ENCODE measurements at regions not wholly inside any gene's neighbourhood (a gene's known extent, or its start where the extent isn't known, plus 50 kb on each side); places are given as distances from the start of the nearest gene placed in this dataset.

DNA sequence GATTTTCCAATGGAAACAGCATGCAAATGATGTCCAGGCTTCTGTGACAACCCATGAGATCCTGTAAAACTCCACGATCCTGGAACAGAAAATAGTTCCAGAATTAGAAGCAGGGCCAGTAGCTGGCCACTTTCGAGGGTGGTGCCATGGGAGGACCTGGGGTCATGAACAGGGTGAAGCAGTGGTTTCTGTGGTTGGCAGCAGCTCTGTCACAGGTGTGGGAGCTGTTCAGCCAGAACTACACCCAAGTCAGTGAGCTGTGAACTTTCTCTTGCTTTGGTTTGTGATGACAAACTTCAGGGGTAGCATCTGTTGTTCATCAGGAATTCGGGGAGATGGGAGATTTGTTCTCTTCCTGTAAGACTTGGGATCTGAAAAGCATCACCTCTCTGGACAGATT is 314.4 kb upstream of the NT5C1B start:
- Mint-ChIP-seq H3K27me3 (no peaks in the 10 kb centered on the region), H3K27ac (no peak overlapping the region), H3K9me3 (peaks cover 2% of the 10 kb centered on the region), H3K36me3 (no peaks in the 10 kb centered on the region), H3K4me1 (no peaks in the 10 kb centered on the region), H3K4me3 (no peak overlapping the region)
- no peak for ATAC-seq (ENCODE audit: low read depth)
- POLR2A ChIA-PET: no interaction called here
- DNase-seq: no peak

- POLR2A ChIA-PET: no interaction called here
- no peaks in the 10 kb centered on the region for H3K4me1 Mint-ChIP-seq
- DNase-seq: no peak
- H3K36me3 Mint-ChIP-seq: no peaks in the 10 kb centered on the region
- no peak overlapping the region for H3K4me3 Mint-ChIP-seq
- H3K9me3 Mint-ChIP-seq: no peaks in the 10 kb centered on the region
- H3K27me3 Mint-ChIP-seq: no peaks in the 10 kb centered on the region
- no peak for ATAC-seq (ENCODE audit: low read depth)
- no peak overlapping the region for H3K27ac Mint-ChIP-seq
Observed at GRCh38 chr2:18901242-18901641, 311.9 kb upstream of the NT5C1B start.

DNA sequence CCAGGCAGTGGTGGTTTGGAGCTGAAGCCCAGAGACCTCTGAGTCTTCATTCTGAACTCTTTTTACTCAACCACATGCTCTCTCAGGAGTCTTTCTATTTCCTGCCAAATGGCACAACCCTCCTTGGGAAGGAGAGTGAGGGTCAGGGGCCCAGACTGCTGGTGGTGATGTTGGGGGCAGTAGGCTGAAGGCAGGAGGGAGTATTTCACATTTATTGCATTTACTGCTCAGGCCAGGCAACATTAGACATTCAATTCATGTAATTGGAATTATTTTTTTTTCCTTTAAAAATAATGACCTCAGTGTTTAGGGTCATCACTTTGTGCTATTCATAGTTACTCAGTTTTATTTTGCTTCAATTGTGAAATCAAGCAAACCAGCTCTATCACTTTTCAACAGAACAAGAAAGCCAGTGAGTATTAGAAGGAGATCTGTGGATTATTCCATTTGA is 311.3 kb upstream of the NT5C1B start:
- no peak for ATAC-seq (ENCODE audit: low read depth)
- H3K9me3 Mint-ChIP-seq: peaks cover under 1% of the 10 kb centered on the region
- H3K27me3 Mint-ChIP-seq: no peaks in the 10 kb centered on the region
- no peak for DNase-seq
- no peak overlapping the region for H3K27ac Mint-ChIP-seq
- no peaks in the 10 kb centered on the region for H3K36me3 Mint-ChIP-seq
- POLR2A ChIA-PET: no interaction called here
- no peak overlapping the region for H3K4me3 Mint-ChIP-seq
- H3K4me1 Mint-ChIP-seq: no peaks in the 10 kb centered on the region

DNA sequence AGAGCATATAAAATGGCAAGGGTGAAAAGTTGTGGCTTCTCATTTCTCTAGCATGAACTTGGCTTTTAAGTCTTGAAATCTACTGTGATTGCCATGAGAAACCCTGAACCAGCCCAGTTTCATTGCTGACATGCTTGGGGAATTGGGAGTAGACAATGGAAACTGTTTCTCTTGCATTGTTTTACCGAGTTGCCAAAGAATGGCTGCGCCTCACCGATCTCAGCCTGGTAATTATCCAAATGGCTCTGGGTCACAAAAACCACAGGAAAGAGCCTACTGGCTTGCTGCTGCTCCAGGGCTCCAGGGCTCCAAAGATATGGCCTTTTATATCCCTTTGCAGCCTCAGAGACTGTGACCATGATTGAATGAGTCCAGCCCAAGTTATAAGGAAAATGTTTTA is 310.4 kb upstream of the NT5C1B start:
- no peaks in the 10 kb centered on the region for H3K36me3 Mint-ChIP-seq
- DNase-seq: no peak
- H3K27ac Mint-ChIP-seq: no peak overlapping the region
- POLR2A ChIA-PET: no interaction called here
- H3K4me3 Mint-ChIP-seq: no peak overlapping the region
- peaks cover 1% of the 10 kb centered on the region for H3K9me3 Mint-ChIP-seq
- ATAC-seq (ENCODE audit: low read depth): no peak
- H3K27me3 Mint-ChIP-seq: no peaks in the 10 kb centered on the region
- no peaks in the 10 kb centered on the region for H3K4me1 Mint-ChIP-seq

DNA sequence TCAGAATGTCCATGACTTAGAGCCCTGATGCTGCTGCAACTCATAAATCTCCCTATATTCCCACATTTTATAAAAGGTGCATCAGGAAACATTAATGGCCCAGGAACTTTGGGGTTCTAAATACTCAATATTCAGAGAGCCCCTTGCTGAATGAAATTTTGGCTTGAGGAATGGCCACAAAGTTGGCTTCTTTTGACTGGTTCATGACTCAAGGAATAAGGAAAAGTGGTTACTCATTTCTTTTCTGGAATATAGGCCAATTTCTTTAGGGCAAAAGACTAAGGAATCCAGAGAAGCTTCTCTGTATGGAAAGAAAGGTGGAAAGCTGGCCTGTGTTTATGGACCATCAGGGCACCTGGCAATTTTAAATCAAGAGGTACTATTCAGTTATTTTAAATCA is 308.9 kb upstream of the NT5C1B start:
- DNase-seq (no peak), ATAC-seq (ENCODE audit: low read depth) (no peak)
- POLR2A ChIA-PET: no interaction called here
- peaks cover 1% of the 10 kb centered on the region for H3K9me3 Mint-ChIP-seq
- H3K4me3 Mint-ChIP-seq: no peak overlapping the region
- H3K27me3 Mint-ChIP-seq: no peaks in the 10 kb centered on the region
- no peaks in the 10 kb centered on the region for H3K4me1 Mint-ChIP-seq
- no peaks in the 10 kb centered on the region for H3K36me3 Mint-ChIP-seq
- H3K27ac Mint-ChIP-seq: no peak overlapping the region

- no peak for ATAC-seq (ENCODE audit: low read depth)
- Mint-ChIP-seq H3K4me3 (no peak overlapping the region), H3K27ac (no peak overlapping the region), H3K36me3 (no peaks in the 10 kb centered on the region), H3K27me3 (no peaks in the 10 kb centered on the region), H3K4me1 (no peaks in the 10 kb centered on the region), H3K9me3 (peaks cover 1% of the 10 kb centered on the region)
- POLR2A ChIA-PET: no interaction called here
- no peak for DNase-seq
Observed at GRCh38 chr2:18896125-18896764, 306.9 kb upstream of the NT5C1B start.

GRCh38 chr2:18891600-18892345 is 302.4 kb upstream of the NT5C1B start:
- Mint-ChIP-seq H3K4me3 (no peak overlapping the region), H3K27me3 (no peaks in the 10 kb centered on the region), H3K9me3 (peaks cover 3% of the 10 kb centered on the region), H3K27ac (no peak overlapping the region), H3K4me1 (no peaks in the 10 kb centered on the region), H3K36me3 (no peaks in the 10 kb centered on the region)
- ATAC-seq (ENCODE audit: low read depth) (no peak), DNase-seq (no peak)
- POLR2A ChIA-PET: no interaction called here

DNA sequence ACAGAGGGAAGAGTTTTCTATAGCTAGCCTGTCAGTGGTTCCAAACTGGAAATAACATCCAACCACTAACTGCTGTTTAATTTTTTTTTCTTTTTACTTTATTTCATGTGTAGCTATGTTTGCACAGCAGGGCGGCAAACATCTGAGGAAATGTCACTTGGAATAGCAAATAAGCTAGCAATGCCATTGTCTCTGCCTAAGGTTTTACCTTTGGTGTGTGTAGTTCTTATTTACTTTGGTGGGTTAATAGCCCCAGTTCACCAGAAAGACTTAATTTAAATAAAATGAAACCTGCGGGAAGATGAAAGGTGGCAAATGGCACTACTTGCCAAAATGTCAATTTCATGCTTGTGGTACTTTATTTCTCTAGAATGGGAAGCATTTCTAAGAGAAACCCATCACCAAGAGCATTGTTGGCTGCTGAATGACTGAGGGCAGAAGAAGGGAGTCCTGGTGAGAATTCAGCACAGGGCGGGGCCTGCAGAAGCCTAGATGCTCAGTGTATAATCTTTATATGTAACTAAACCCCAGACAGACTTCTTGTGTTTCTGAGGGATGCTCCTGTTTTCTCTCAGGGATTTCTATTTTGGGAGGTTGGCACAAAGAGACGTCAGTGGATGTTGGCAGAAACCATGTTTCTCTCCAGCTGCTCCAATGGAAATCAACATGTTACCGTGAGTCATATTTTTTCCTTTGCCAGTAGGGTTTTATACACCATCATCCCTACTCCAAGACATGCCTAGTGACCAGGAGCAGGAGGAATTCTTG is 300.4 kb upstream of the NT5C1B start:
- ATAC-seq (ENCODE audit: low read depth) (no peak), DNase-seq (no peak)
- Mint-ChIP-seq H3K36me3 (no peaks in the 10 kb centered on the region), H3K4me1 (no peaks in the 10 kb centered on the region), H3K27me3 (no peaks in the 10 kb centered on the region), H3K9me3 (peaks cover 1% of the 10 kb centered on the region), H3K4me3 (no peak overlapping the region), H3K27ac (no peak overlapping the region)
- POLR2A ChIA-PET: no interaction called here

DNA sequence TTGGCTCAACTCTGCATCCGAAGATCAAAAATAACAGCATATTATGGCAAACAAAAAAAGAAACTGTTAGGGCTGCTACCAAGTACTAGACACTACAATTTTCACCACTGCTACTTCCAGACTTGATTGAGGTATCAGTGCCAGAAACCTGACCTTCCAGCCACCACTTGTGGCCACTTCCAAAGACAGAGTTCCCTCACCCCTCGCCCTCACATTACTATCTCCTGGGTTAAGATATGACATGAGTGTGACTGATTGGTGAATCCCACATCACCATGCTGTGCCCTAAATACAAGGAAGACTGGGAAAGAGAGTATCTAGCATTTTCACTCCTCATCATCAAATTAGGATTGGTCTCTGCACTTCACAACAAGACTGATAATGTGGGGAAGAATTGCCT is 296.1 kb upstream of the NT5C1B start:
- POLR2A ChIA-PET: no interaction called here
- Mint-ChIP-seq H3K27me3 (no peaks in the 10 kb centered on the region), H3K36me3 (no peaks in the 10 kb centered on the region)

DNA sequence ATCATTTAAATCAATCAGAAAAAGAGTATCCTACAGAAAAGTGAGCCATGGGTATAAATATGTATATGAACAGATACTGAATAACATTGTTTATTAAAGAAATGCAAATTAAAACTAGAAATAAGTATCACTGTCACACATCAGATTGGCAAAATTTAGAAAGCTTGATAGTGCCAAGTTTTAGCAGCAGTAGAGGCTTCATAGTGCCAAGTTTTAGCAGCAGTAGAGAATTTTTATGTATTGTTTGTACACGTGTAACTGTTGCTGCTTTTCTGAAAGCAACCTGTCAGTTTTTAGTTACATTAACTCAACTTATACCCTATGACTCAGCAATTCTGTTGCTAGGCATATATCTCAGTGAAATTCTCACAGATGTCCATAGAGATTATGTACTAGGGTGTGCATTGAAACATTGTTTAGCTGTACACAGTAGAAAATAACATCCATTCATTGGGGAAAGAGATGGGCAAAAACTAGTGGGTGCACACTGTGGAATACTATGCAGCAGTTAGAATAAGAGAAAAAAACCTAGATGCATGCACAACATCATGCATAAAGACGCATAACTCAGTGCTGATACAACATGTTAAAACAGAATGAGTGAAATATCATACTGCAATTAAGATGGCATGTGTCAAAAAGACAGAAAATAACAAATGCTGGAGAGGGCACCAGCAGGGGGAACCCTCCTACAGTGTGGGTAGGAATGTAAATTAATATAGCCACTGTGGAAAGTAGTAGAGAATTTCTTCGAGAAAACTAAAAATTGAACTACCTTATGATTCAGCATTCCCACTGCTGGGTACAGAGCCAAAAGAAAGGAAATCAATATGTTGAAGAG is 294.5 kb upstream of the NT5C1B start:
- POLR2A ChIA-PET: no interaction called here
- no peaks in the 10 kb centered on the region for H3K36me3 Mint-ChIP-seq
- no peaks in the 10 kb centered on the region for H3K27me3 Mint-ChIP-seq
- ATAC-seq (ENCODE audit: low read depth): no peak
- no peak for DNase-seq
- H3K27ac Mint-ChIP-seq: no peak overlapping the region
- H3K9me3 Mint-ChIP-seq: no peaks in the 10 kb centered on the region
- H3K4me1 Mint-ChIP-seq: no peaks in the 10 kb centered on the region
- H3K4me3 Mint-ChIP-seq: no peak overlapping the region

More for the DNA sequence above, 296.1 kb upstream of the NT5C1B start:
- H3K9me3 Mint-ChIP-seq: no peaks in the 10 kb centered on the region
- no peak for ATAC-seq (ENCODE audit: low read depth)
- no peaks in the 10 kb centered on the region for H3K4me1 Mint-ChIP-seq
- no peak overlapping the region for H3K4me3 Mint-ChIP-seq
- H3K27ac Mint-ChIP-seq: no peak overlapping the region
- no peak for DNase-seq

GRCh38 chr2:18871430-18871829 is 282.1 kb upstream of the NT5C1B start:
- no peak for ATAC-seq (ENCODE audit: low read depth)
- H3K27ac Mint-ChIP-seq: no peak overlapping the region
- H3K4me1 Mint-ChIP-seq: no peaks in the 10 kb centered on the region
- H3K4me3 Mint-ChIP-seq: no peak overlapping the region
- no peaks in the 10 kb centered on the region for H3K27me3 Mint-ChIP-seq
- no peaks in the 10 kb centered on the region for H3K36me3 Mint-ChIP-seq
- H3K9me3 Mint-ChIP-seq: peaks cover 9% of the 10 kb centered on the region
- DNase-seq: no peak
- POLR2A ChIA-PET: no interaction called here

- no peak overlapping the region for H3K4me3 Mint-ChIP-seq
- no peaks in the 10 kb centered on the region for H3K36me3 Mint-ChIP-seq
- DNase-seq (no peak), ATAC-seq (ENCODE audit: low read depth) (no peak)
- H3K27ac Mint-ChIP-seq: no peak overlapping the region
- H3K9me3 Mint-ChIP-seq: peaks cover 8% of the 10 kb centered on the region
- no peaks in the 10 kb centered on the region for H3K27me3 Mint-ChIP-seq
- H3K4me1 Mint-ChIP-seq: no peaks in the 10 kb centered on the region
- POLR2A ChIA-PET: no interaction called here
Observed at GRCh38 chr2:18870307-18870706, 280.9 kb upstream of the NT5C1B start.

- no peak for DNase-seq
- H3K36me3 Mint-ChIP-seq: no peaks in the 10 kb centered on the region
- no peaks in the 10 kb centered on the region for H3K4me1 Mint-ChIP-seq
- H3K4me3 Mint-ChIP-seq: no peak overlapping the region
- H3K9me3 Mint-ChIP-seq: peaks cover 5% of the 10 kb centered on the region
- no peak for ATAC-seq (ENCODE audit: low read depth)
- H3K27me3 Mint-ChIP-seq: no peaks in the 10 kb centered on the region
- H3K27ac Mint-ChIP-seq: no peak overlapping the region
- POLR2A ChIA-PET: no interaction called here
Observed at GRCh38 chr2:18861951-18862350, 272.6 kb upstream of the NT5C1B start.

All from activated naive CD8-positive, alpha-beta T cell treated with anti-CD3 and anti-CD28 coated beads, Interleukin-2, amount 10 ng/mL, durations not matched to agents 7 days and 5 days (primary cell).